ENCODE measurements at regions not wholly inside any gene's neighbourhood (a gene's known extent, or its start where the extent isn't known, plus 50 kb on each side); places are given as distances from the start of the nearest gene placed in this dataset.

DNA sequence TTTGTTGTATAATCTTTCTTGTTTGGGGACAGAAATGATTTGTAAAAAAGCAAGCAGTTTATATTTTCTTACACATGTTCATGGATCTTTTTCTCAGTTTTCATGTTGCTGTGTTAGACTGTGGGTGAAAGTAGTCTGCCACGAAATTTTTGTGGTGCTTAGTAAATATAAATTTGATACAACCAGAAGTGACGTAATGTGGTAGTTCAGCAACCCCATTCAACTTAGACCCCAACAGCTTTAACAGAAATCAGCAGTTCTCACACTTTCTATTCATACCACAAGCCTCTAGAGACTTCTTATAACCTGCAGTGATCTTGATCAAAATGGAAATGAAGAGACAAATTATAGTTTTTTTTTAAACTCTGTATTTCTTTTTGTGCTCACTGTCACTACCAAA is 120.2 kb upstream of the IGSF10 start:
- TF ChIP-seq, protein P1, sequence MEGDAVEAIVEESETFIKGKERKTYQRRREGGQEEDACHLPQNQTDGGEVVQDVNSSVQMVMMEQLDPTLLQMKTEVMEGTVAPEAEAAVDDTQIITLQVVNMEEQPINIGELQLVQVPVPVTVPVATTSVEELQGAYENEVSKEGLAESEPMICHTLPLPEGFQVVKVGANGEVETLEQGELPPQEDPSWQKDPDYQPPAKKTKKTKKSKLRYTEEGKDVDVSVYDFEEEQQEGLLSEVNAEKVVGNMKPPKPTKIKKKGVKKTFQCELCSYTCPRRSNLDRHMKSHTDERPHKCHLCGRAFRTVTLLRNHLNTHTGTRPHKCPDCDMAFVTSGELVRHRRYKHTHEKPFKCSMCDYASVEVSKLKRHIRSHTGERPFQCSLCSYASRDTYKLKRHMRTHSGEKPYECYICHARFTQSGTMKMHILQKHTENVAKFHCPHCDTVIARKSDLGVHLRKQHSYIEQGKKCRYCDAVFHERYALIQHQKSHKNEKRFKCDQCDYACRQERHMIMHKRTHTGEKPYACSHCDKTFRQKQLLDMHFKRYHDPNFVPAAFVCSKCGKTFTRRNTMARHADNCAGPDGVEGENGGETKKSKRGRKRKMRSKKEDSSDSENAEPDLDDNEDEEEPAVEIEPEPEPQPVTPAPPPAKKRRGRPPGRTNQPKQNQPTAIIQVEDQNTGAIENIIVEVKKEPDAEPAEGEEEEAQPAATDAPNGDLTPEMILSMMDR (IDR thresholded peaks at IDR 0.05), result no peak
- H3K9me3 ChIP-seq, result peaks cover 0 to 7% of the 10 kb centered on the region in 2 donors
- no peaks in the 10 kb centered on the region for H3K36me3 ChIP-seq
- no peaks in the 10 kb centered on the region for H3K27me3 ChIP-seq
- H3K4me3 ChIP-seq, result no peak overlapping the region
- DNase-seq (ENCODE audit: low spot score), result no peak
- no peak overlapping the region for H3K27ac ChIP-seq
- no peaks in the 10 kb centered on the region for H3K4me1 ChIP-seq

DNA sequence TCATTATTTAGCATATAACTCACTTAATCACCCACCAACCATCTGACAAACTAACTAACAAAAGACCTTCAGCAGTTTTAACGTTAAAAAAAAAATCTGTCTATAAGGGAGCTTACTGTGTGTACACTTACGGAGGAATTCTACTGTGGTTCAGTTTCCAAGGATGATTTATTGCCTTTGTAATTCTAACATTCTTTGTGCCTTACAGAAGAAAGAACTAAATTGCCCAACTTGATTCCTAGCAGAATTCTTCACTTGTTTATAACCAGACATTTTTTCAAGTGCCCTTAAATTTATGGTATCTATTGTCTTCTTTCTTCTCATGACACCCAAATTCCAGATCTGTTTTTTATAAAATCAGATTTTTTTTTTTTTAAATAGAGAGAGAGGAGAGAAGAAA is 119.7 kb upstream of the IGSF10 start:
- TF ChIP-seq, protein P1 (IDR thresholded peaks at IDR 0.05), result no peak
- Histone ChIP-seq H3K27ac (peak overlapping the region in 1 of 2 donors; percentile 13), H3K36me3 (no peaks in the 10 kb centered on the region), H3K9me3 (peaks cover 0 to 7% of the 10 kb centered on the region in 2 donors), H3K4me3 (no peak overlapping the region), H3K4me1 (no peaks in the 10 kb centered on the region), H3K27me3 (no peaks in the 10 kb centered on the region)
- no peak for DNase-seq (ENCODE audit: low spot score)

DNA sequence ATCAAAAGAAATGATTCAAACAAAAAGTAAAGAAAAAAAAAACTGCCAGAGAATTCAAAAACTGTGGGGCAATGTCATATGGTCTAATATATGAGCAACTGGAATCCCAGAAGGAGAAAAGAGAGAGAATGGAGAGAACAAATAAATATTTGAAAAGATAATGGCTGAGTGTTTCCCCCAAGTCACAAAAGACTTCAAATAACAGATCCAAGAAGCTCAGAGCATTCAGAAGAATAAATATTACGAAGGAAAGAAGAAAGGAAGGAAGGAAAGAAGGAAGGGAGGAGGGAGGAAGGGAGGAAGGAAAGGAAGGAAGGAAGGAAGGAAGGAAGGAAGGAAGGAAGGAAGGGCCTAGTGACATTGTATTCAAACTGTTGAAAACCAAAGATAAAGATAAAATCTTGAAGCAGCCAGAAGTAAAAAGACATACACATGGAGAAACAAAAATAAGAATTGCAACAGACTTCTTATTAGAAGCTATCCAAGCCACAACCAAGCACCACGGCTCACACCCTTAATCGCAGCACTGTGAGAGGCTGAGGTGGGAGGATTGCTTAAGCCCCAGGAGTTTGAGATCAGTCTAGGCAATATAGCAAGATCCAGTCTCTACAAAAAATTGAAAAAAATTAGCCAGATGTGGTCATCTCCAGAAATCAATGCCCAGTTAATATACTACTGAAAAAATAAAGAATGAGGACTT is 118.9 kb upstream of the IGSF10 start:
- Histone ChIP-seq H3K4me1 (no peaks in the 10 kb centered on the region), H3K27ac (peak overlapping the region in 1 of 2 donors; percentile 13), H3K27me3 (no peaks in the 10 kb centered on the region), H3K36me3 (no peaks in the 10 kb centered on the region), H3K4me3 (no peak overlapping the region), H3K9me3 (peaks cover 0 to 7% of the 10 kb centered on the region in 2 donors)
- TF ChIP-seq, protein P1 (IDR thresholded peaks at IDR 0.05), result no peak
- peak; percentile 68 for DNase-seq (ENCODE audit: low spot score)

DNA sequence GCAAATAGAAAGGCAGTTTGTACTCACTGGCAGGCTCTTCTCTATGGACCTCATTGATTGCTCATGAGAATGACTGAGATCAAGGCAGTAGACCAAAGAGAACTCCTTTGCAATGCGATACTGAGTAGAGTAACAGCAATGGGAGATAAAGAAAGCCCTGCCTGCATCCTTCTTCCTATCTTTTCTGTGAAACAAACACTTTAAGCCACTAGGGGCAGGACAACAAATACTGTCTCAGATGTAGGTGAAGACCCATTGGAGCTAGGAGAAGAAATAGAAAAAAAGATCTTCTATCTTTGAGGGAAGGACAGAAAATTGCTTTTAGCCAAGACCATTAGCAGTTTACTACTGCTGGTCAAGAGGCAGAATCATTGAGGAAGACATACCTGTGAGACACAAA is 117.6 kb upstream of the IGSF10 start:
- no peak for DNase-seq (ENCODE audit: low spot score)
- Histone ChIP-seq H3K27me3 (no peaks in the 10 kb centered on the region), H3K27ac (no peak overlapping the region), H3K4me1 (no peaks in the 10 kb centered on the region), H3K4me3 (no peak overlapping the region), H3K9me3 (peaks cover 0 to 7% of the 10 kb centered on the region in 2 donors), H3K36me3 (no peaks in the 10 kb centered on the region)
- TF ChIP-seq, protein P1 (IDR thresholded peaks at IDR 0.05), result no peak

DNA sequence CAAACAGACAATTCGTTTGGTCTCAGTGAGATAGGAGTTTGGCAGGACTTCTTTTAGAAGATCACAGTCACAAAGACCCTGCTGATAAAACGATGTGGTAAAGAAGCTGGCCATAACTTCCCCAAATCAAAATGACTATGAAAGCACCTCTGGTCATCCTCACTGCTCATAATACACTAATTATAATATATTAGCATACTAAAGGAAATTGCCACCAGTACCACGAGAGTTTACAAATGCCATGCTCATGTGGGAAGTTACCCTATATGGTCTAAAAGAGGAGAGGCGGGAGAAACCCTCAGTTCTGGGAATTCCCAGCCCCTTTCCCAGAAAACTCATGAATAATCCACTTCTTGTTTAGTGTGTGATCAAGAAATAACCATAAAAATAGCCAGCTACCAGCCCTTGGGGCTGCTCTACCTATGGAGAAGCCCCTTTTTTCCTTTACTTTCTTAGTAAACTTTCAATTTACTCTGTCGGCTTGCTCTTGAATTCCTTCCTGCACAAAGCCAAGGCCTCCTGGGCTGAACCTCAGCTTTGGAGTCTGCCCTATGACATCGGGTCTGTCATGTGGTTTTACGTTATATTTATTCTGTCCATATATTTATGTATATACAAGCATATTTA is 115.8 kb upstream of the IGSF10 start:
- TF ChIP-seq, protein P1 (IDR thresholded peaks at IDR 0.05), result no peak

More for the DNA sequence above, 115.8 kb upstream of the IGSF10 start:
- H3K36me3 ChIP-seq, result no peaks in the 10 kb centered on the region
- DNase-seq (ENCODE audit: low spot score), result no peak
- no peaks in the 10 kb centered on the region for H3K4me1 ChIP-seq
- H3K27ac ChIP-seq, result no peak overlapping the region
- no peaks in the 10 kb centered on the region for H3K27me3 ChIP-seq
- H3K4me3 ChIP-seq, result no peak overlapping the region
- peaks cover 0 to 7% of the 10 kb centered on the region in 2 donors for H3K9me3 ChIP-seq
